Ovary (tissue), 7 donors: ENCODE measurements at regions not wholly inside any gene's neighbourhood (a gene's known extent, or its start where the extent isn't known, plus 50 kb on each side); places are given as distances from the start of the nearest gene placed in this dataset.

ENCODE experiments used
- DNase-seq, 5 donors: peaks; one replicate each; pipeline ENCODE4 v3.0.0-alpha.2; 2019 to 2020
- H3K27ac ChIP-seq, 2 donors: fragments of 200-600 bp; one replicate each; pipeline versions ENCODE4 v1.5.1 to v1.8.0; 2019 to 2022
- H3K27me3 ChIP-seq: fragments of 200-600 bp; one replicate; pipeline ENCODE4 v1.8.0; 2022
- H3K36me3 ChIP-seq: fragments of 200-600 bp; sonication (generic); one replicate; pipeline ENCODE4 v1.5.1; 2019
- H3K4me1 ChIP-seq: one replicate; pipeline ENCODE4 v1.8.1; 2013; ENCODE audit warnings: mild to moderate bottlenecking, moderate library complexity; ENCODE audit not compliant: insufficient read depth
- H3K4me3 ChIP-seq: fragments of 200-600 bp; sonication (generic); one replicate; pipeline ENCODE4 v1.5.1; 2017
- H3K9me3 ChIP-seq, 2 donors: fragments of 200-600 bp in 1 of 2; sonication (generic) in 1 of 2; one replicate each; pipeline versions ENCODE4 v1.5.1 to v1.8.1; 2013 to 2019; ENCODE audit warnings: mild to moderate bottlenecking in 1 of 2, moderate library complexity in 1 of 2
- EP300 ChIP-seq: sonication (generic); formaldehyde crosslinking; IDR thresholded peaks from one replicate; pipeline ENCODE4 v1.6.1; 2017; ENCODE audit warnings: antibody characterized with exemption
- POLR2A ChIP-seq: fragments of 450-650 bp; IDR thresholded peaks from one replicate; pipeline ENCODE4 v1.6.1; 2017; ENCODE audit warnings: antibody characterized with exemption, mild to moderate bottlenecking, moderate library complexity
- WGBS, 3 donors: extraction: QIAGEN DNeasy Blood & Tissue Kit in 1 of 3; methylation state at CpG; one replicate each; pipeline versions ENCODE4 v1.1.5 to v1.1.7; 2013 to 2017; 5-methylcytosine and 5-hydroxymethylcytosine counted together
- intact Hi-C, 4 donors: fragments of 100-400 bp; cut with DNase I; formaldehyde crosslinking; loops; one replicate each; pipeline versions ENCODE4 v1.11.0 to v1.15.1; 2022 to 2023
- TF ChIP-seq, protein P1 (sequence below), 3 donors: fragments of 450-650 bp in 2 of 3; fragments of 200-600 bp in 1 of 3; IDR thresholded peaks; one replicate each; pipeline versions ENCODE4 v1.5.1 to v1.8.0; 2016 to 2022; ENCODE audit warnings: antibody characterized with exemption in 3 of 3, mild to moderate bottlenecking in 1 of 3
- donor health status: DM: no; HTN: no; CAD: no; lungs with moderate emphysema.
- donor health status: DM: no; HTN: no; CAD: no.
- donor health status: Bipolar disorder and iron deficiency.
- donor health status: DM: no; HTN: no; CAD: no.
- donor health status: DM: yes; HTN: yes; CAD: no.

- H3K36me3 ChIP-seq: no peaks in the 10 kb centered on the region
- 67 to 88% (median 68%) methylated on average over 2 of the region's 2 CpGs for WGBS, 3 donors
- no peaks in the 10 kb centered on the region for H3K27me3 ChIP-seq
- no peak overlapping the region for H3K4me3 ChIP-seq
- no peak overlapping the region for H3K27ac ChIP-seq
- no peaks in the 10 kb centered on the region for H3K4me1 ChIP-seq
- no peaks in the 10 kb centered on the region for H3K9me3 ChIP-seq
- TF ChIP-seq POLR2A (no peak), EP300 (no peak)
- TF ChIP-seq, protein P1, sequence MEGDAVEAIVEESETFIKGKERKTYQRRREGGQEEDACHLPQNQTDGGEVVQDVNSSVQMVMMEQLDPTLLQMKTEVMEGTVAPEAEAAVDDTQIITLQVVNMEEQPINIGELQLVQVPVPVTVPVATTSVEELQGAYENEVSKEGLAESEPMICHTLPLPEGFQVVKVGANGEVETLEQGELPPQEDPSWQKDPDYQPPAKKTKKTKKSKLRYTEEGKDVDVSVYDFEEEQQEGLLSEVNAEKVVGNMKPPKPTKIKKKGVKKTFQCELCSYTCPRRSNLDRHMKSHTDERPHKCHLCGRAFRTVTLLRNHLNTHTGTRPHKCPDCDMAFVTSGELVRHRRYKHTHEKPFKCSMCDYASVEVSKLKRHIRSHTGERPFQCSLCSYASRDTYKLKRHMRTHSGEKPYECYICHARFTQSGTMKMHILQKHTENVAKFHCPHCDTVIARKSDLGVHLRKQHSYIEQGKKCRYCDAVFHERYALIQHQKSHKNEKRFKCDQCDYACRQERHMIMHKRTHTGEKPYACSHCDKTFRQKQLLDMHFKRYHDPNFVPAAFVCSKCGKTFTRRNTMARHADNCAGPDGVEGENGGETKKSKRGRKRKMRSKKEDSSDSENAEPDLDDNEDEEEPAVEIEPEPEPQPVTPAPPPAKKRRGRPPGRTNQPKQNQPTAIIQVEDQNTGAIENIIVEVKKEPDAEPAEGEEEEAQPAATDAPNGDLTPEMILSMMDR (IDR thresholded peaks at IDR 0.05): no peak
- intact Hi-C loops: no loop called here
- DNase-seq: no peak
These were observed 262.5 kb upstream of the CAND1 start for GRCh38 chr12:67006610-67007009.

- intact Hi-C loops: no loop called here
- no peak overlapping the region for H3K27ac ChIP-seq
These were observed 254.5 kb upstream of the CAND1 start for GRCh38 chr12:67014642-67015041.

DNA sequence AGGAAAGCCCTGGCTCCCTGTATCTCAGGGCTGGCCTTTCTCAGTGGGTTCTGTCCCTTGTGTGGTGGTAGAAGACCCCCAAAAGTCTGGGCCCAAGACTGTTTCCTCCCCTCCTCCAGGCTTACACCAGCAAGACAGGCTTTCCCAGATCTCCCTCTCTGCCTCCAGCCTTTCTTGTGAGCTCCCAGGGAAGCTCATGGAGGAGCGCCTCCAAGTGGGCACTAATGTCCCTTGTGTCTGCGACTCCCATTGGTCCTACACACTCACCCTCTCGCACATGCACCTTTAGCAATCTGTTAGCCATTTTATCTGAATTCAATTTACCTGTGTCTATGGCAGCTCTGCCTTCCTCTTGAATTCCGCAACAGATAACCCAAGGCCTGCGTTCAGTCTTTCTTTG lies 251.1 kb upstream of the CAND1 start:
- H3K36me3 ChIP-seq: no peaks in the 10 kb centered on the region
- H3K27me3 ChIP-seq: no peaks in the 10 kb centered on the region
- intact Hi-C loops: no loop called here
- no peak overlapping the region for H3K27ac ChIP-seq
- 96 to 97% (median 96%) methylated on average over 5 of the region's 5 CpGs for WGBS, 3 donors
- TF ChIP-seq POLR2A (no peak), EP300 (no peak)
- TF ChIP-seq, protein P1 (IDR thresholded peaks at IDR 0.05): no peak
- H3K4me1 ChIP-seq: no peaks in the 10 kb centered on the region
- DNase-seq: no peak
- H3K9me3 ChIP-seq: no peaks in the 10 kb centered on the region
- no peak overlapping the region for H3K4me3 ChIP-seq

More at GRCh38 chr12:67014642-67015041, 254.5 kb upstream of the CAND1 start:
- H3K36me3 ChIP-seq: no peaks in the 10 kb centered on the region
- TF ChIP-seq EP300 (no peak), POLR2A (no peak)
- TF ChIP-seq, protein P1 (IDR thresholded peaks at IDR 0.05): no peak
- WGBS, 3 donors: 84 to 96% (median 88%) methylated on average over 1 of the region's 1 CpG
- no peak overlapping the region for H3K4me3 ChIP-seq
- no peaks in the 10 kb centered on the region for H3K27me3 ChIP-seq
- no peaks in the 10 kb centered on the region for H3K9me3 ChIP-seq
- H3K4me1 ChIP-seq: no peaks in the 10 kb centered on the region
- no peak for DNase-seq

DNA sequence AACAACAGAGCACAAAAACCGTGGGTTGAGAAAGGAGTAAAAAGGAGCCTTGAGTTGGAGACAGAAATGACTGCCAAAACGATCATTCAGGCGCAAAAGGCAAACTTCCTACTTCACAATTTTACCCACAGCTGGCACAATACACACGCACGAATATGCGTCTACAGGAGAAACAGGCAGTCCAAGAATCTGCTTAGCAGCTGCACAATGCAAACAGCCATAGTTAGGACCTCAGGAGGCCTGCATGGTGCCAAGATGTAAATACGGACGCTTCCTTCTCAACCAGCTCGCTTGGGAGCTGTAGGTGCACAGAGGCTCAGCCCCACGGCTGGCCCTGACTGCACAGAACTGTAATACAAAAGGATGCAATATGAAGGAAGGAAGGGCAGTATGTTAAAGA lies 250.1 kb upstream of the CAND1 start:
- Histone ChIP-seq H3K36me3 (no peaks in the 10 kb centered on the region), H3K4me1 (no peaks in the 10 kb centered on the region), H3K27me3 (no peaks in the 10 kb centered on the region), H3K9me3 (no peaks in the 10 kb centered on the region), H3K27ac (no peak overlapping the region), H3K4me3 (no peak overlapping the region)
- intact Hi-C loops: no loop called here
- no peak for DNase-seq
- TF ChIP-seq EP300 (no peak), POLR2A (no peak)
- TF ChIP-seq, protein P1 (IDR thresholded peaks at IDR 0.05): no peak
- 66 to 79% (median 72%) methylated on average over 10 of the region's 10 CpGs for WGBS, 3 donors
